DMS53 (cell line): ENCODE measurements at regions not wholly inside any gene's neighbourhood (a gene's known extent, or its start where the extent isn't known, plus 50 kb on each side); places are given as distances from the start of the nearest gene placed in this dataset.

Experiments
- DNase-seq: peaks from one replicate; lab custom pipeline; 2025; lab: John Stamatoyannopoulos, UW

GRCh38 chrX:69554321-69554947 is 50.3 kb downstream of the NALF2 start:
- no peak for DNase-seq

DNA sequence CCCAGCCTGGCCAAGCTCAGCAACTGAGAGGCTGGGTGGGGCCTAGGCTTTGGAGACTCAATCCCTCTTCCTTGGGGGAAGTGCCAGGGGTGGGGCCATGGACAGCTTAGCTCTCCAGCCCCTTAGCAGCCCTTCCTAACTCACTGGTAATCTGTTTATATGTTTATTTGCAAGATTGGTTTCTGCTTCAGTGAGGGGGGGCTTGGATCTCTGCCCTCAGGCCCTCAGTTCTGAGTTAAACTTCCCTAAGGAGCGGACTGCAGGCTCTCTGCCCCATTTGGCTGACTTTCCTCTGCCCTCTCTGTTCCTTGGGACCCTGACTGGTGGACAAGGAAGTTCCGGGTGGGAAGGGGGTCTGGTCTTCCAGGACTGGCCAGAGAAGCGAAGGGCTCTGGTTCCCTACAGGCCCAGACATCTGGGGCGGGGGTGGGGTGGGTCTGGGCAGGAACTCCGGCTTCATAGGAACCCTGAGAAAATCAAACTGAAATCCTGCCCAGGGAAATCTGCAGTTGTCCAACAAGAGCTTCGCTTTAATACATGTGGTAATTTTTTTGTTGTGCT is 51.4 kb downstream of the NALF2 start:
- no peak for DNase-seq

- DNase-seq = peak; percentile 89
These were observed 52.2 kb downstream of the NALF2 start for GRCh38 chrX:69556060-69557011.

DNA sequence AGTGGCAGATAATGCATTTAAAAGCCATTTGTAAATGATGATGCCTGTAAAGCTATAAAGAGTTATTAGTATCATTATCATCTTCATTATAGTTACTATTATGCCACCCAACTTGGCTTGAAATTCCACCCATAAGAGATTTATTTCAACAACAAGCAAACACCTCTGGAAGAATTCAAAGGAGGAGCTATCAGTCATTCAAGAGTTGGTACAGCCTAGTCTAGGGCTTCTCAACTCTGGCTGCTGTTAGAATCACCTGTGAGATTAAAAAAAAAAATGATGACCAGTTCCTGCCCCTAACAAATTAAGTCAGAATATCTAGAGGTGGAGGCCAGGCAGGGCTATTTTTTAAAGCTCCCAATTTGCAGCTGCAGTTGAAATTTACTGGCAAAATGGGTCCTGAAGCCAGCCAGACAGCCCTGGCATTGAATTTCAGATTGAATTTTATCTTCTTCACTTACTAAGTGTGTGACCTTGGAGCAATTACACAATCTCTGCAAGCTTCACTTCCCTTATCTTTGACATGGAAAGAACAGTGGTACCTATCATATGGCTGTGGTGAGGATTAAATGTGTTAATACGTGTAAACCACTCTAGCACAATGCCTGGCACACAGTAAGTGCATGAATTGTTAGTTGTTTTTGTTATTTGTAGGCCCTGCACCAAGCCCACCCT is 52.9 kb upstream of the EDA start:
- DNase-seq = no peak

GRCh38 chrX:69564665-69565064 is 51.2 kb upstream of the EDA start:
- no peak for DNase-seq

GRCh38 chrX:69565247-69565815 is 50.6 kb upstream of the EDA start:
- no peak for DNase-seq
